Neural crest cell (in vitro differentiated cells): ENCODE measurements at regions not wholly inside any gene's neighbourhood (a gene's known extent, or its start where the extent isn't known, plus 50 kb on each side); places are given as distances from the start of the nearest gene placed in this dataset.

Experiments used
- DNase-seq: peaks from one replicate; pipeline ENCODE4 v3.0.0; 2021; ENCODE audit warnings: low read depth, mixed read lengths, low spot score
- H3K27ac Mint-ChIP-seq: one replicate; pipeline ENCODE4 v1.8.0; 2021; ENCODE audit warnings: mild to moderate bottlenecking, mixed read lengths; ENCODE audit not compliant: unreplicated experiment
- H3K27me3 Mint-ChIP-seq: 2 replicates; pipeline ENCODE4 v1.8.0; 2021; ENCODE audit warnings: low read depth, mild to moderate bottlenecking, mixed read lengths
- H3K36me3 Mint-ChIP-seq: 2 replicates; pipeline ENCODE4 v1.8.0; 2021; ENCODE audit warnings: low read depth, mild to moderate bottlenecking, mixed read lengths
- H3K4me1 Mint-ChIP-seq: 2 replicates; pipeline ENCODE4 v1.8.0; 2021; ENCODE audit warnings: mixed read lengths
- H3K4me3 Mint-ChIP-seq: one replicate; pipeline ENCODE4 v1.8.0; 2021; ENCODE audit warnings: mild to moderate bottlenecking, mixed read lengths
- H3K9me3 Mint-ChIP-seq: 2 replicates; pipeline ENCODE4 v1.8.0; 2021; ENCODE audit warnings: mixed read lengths
- TF ChIP-seq, protein P1 (sequence below): fragments of 200-600 bp; sonication (generic); conservative IDR thresholded peaks from 2 replicates; pipeline ENCODE4 v1.5.0; 2021; ENCODE audit warnings: antibody characterized with exemption, mild to moderate bottlenecking

DNA sequence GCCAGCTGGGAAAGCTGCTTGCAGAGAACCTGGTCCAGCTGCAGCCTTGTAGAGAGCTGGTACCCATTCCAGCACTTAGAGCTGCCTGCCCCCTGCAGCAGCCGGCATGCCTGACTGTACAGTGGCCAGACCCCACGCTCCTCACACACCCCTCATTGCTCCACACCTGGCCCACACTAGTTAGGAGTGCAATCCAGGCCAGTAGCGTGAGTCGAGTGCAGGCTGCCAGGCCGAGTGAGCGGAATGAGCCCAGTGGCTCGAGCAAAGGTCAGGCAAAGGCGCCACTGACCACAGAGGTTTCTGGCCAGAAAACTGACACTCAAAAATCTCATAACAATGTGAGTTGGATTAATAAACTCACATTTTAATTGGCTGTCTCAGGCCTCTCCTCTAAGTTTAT, 921.7 kb upstream of the KCND2 start:
- Mint-ChIP-seq H3K9me3 (no peaks in the 10 kb centered on the region), H3K27ac (no peak overlapping the region), H3K4me1 (no peaks in the 10 kb centered on the region), H3K4me3 (no peak overlapping the region), H3K27me3 (no peaks in the 10 kb centered on the region), H3K36me3 (no peaks in the 10 kb centered on the region)
- TF ChIP-seq, protein P1, sequence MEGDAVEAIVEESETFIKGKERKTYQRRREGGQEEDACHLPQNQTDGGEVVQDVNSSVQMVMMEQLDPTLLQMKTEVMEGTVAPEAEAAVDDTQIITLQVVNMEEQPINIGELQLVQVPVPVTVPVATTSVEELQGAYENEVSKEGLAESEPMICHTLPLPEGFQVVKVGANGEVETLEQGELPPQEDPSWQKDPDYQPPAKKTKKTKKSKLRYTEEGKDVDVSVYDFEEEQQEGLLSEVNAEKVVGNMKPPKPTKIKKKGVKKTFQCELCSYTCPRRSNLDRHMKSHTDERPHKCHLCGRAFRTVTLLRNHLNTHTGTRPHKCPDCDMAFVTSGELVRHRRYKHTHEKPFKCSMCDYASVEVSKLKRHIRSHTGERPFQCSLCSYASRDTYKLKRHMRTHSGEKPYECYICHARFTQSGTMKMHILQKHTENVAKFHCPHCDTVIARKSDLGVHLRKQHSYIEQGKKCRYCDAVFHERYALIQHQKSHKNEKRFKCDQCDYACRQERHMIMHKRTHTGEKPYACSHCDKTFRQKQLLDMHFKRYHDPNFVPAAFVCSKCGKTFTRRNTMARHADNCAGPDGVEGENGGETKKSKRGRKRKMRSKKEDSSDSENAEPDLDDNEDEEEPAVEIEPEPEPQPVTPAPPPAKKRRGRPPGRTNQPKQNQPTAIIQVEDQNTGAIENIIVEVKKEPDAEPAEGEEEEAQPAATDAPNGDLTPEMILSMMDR: no peak
- DNase-seq: no peak

DNA sequence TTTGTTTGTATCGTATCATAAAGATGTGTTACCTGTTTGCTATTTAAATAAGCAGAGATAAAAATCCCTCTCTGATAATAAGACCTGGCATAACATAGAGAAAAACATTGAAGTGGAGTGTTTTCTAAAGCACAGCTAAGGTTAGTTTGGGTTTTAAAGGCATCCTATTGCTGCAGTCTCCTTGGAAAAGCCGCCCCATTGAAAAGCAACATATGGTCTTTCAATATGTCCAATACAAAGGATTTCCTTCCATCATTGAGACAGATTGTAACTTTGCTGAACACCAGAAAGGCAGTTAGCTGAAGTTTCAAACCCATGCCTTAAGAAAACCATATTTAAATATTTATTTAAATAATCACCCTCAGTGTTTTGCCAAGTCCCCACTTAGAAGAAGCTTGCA, 898.5 kb upstream of the KCND2 start:
- Mint-ChIP-seq H3K27ac (no peak overlapping the region), H3K27me3 (no peaks in the 10 kb centered on the region), H3K9me3 (no peaks in the 10 kb centered on the region), H3K36me3 (no peaks in the 10 kb centered on the region), H3K4me1 (no peaks in the 10 kb centered on the region), H3K4me3 (no peak overlapping the region)
- TF ChIP-seq, protein P1: no peak
- no peak for DNase-seq

DNA sequence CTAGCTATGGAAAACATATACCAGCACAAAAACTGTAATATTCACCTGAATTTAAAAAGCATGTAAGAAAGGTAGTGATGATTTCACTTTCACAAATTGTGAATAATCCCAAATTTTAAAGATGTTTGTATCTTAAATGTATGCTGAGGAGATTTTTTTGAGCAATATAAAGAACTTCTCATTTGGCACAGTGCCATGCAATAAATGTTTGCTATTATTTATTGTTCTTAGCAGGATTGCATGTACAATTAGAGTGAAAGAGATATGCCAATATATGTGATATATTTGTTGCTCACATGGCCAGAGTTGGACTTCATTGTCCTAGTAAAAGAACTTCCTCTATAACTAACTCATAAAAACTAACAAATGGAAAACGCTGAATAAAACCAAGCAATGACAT, 895.1 kb upstream of the KCND2 start:
- no peak overlapping the region for H3K27ac Mint-ChIP-seq
- no peak overlapping the region for H3K4me3 Mint-ChIP-seq
- DNase-seq: no peak
- no peaks in the 10 kb centered on the region for H3K4me1 Mint-ChIP-seq
- TF ChIP-seq, protein P1: no peak
- H3K36me3 Mint-ChIP-seq: no peaks in the 10 kb centered on the region
- no peaks in the 10 kb centered on the region for H3K9me3 Mint-ChIP-seq
- H3K27me3 Mint-ChIP-seq: peaks cover 2% of the 10 kb centered on the region

DNA sequence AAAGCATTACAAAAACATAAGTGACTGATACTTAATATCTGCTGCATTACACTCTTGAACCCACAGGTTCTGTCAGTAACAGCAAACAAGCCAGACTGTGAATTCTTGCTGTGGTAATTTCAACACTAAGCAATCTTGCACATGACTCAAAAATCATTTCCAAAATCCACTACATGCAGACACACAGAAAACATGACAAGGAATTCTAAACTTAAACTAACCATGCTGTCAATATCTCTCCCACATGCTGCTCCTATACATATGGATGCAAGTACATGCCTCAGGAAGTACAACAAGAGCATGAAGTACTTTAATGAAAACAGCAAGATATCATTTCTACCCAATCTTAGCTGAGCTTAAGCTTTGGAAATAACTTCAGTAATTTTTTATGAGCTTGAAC, 890.2 kb upstream of the KCND2 start:
- TF ChIP-seq, protein P1: no peak
- H3K27ac Mint-ChIP-seq: no peak overlapping the region
- H3K36me3 Mint-ChIP-seq: no peaks in the 10 kb centered on the region
- no peaks in the 10 kb centered on the region for H3K9me3 Mint-ChIP-seq
- DNase-seq: no peak
- no peak overlapping the region for H3K4me3 Mint-ChIP-seq
- peaks cover 2% of the 10 kb centered on the region for H3K27me3 Mint-ChIP-seq
- no peaks in the 10 kb centered on the region for H3K4me1 Mint-ChIP-seq

DNA sequence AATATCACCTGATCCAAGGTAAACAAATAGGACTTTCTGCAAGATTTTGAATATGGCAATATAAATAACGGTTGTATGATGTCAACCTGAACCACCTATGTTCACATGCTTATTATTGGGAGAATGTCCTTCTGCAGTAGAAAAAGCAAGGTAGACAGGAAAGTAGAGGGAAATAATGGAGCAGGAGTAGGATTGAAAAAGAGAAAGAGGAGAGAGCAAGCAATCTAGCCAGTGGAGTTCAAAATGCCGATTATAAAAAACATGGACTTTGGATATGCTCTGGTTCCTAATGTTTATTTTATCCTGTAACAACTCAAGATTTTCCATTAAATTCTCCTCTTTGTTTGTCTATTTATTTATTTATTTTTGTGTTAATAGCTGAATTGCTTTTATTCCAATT, 878.0 kb upstream of the KCND2 start:
- Mint-ChIP-seq H3K36me3 (no peaks in the 10 kb centered on the region), H3K4me3 (no peak overlapping the region), H3K27ac (no peak overlapping the region), H3K9me3 (no peaks in the 10 kb centered on the region), H3K4me1 (no peaks in the 10 kb centered on the region), H3K27me3 (no peaks in the 10 kb centered on the region)
- TF ChIP-seq, protein P1: no peak
- no peak for DNase-seq

DNA sequence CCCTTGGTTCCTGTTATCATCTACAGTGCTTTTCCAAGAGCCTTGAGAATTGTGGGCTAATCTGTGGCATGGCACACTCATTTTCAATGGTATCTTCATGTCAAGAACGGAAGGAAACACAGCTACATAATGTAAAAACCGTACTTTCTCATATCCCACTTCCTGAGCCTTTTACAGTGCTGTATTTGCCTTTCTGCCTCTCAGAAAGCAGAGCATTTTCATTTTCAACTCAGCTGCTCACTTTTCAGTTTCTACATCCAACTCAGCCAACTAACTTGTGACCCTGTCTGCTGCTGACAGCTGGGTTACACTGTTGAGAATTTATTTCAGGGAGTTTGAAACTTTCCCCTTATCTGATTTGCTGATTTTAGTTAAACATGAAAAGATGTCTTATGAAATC, 875.8 kb upstream of the KCND2 start:
- no peaks in the 10 kb centered on the region for H3K36me3 Mint-ChIP-seq
- H3K4me3 Mint-ChIP-seq: no peak overlapping the region
- DNase-seq: no peak
- TF ChIP-seq, protein P1: no peak
- H3K27me3 Mint-ChIP-seq: no peaks in the 10 kb centered on the region
- no peaks in the 10 kb centered on the region for H3K9me3 Mint-ChIP-seq
- no peaks in the 10 kb centered on the region for H3K4me1 Mint-ChIP-seq
- no peak overlapping the region for H3K27ac Mint-ChIP-seq
